Progenitor cell of endocrine pancreas (in vitro differentiated cells): ENCODE measurements at regions not wholly inside any gene's neighbourhood (a gene's known extent, or its start where the extent isn't known, plus 50 kb on each side); places are given as distances from the start of the nearest gene placed in this dataset.
A peak's percentile ranks its signal among the peaks of the same experiment; 100 is the strongest.

Experiments used
- DNase-seq: peaks from one replicate; pipeline ENCODE4 v3.0.0; 2021; ENCODE audit warnings: low spot score; ENCODE audit not compliant: unreplicated experiment
- H3K27ac Mint-ChIP-seq: 2 replicates; pipeline ENCODE4 v1.8.0; 2021; ENCODE audit warnings: mild to moderate bottlenecking, moderate library complexity, mixed read lengths
- H3K27me3 Mint-ChIP-seq: 2 replicates; pipeline ENCODE4 v1.8.0; 2021; ENCODE audit warnings: mixed read lengths
- H3K36me3 Mint-ChIP-seq: 2 replicates; pipeline ENCODE4 v1.8.0; 2022; ENCODE audit warnings: mixed read lengths; ENCODE audit not compliant: insufficient read depth
- H3K4me1 Mint-ChIP-seq: 2 replicates; pipeline ENCODE4 v1.8.0; 2021; ENCODE audit warnings: low read depth, mixed read lengths
- H3K4me3 Mint-ChIP-seq: 2 replicates; pipeline ENCODE4 v1.8.0; 2021; ENCODE audit warnings: low read depth, mild to moderate bottlenecking, moderate library complexity, mixed read lengths
- H3K9me3 Mint-ChIP-seq: 2 replicates; pipeline ENCODE4 v1.8.0; 2021; ENCODE audit warnings: low read depth, mixed read lengths
- CTCF ChIP-seq: fragments of 200-600 bp; sonication (generic); IDR thresholded peaks from one replicate; pipeline ENCODE4 v1.5.0; 2021; ENCODE audit warnings: antibody characterized with exemption, mild to moderate bottlenecking; ENCODE audit not compliant: unreplicated experiment

- Mint-ChIP-seq H3K4me3 (no peak overlapping the region), H3K9me3 (peaks cover 7% of the 10 kb centered on the region), H3K4me1 (no peaks in the 10 kb centered on the region), H3K27me3 (peaks cover 9% of the 10 kb centered on the region), H3K36me3 (peaks cover 2% of the 10 kb centered on the region), H3K27ac (no peak overlapping the region)
- peak; percentile 65 for TF ChIP-seq CTCF
- no peak for DNase-seq
These were observed 53.3 kb upstream of the PTPN5 start for GRCh38 chr11:18844753-18845367.
